SK-N-SH (cell line): ENCODE measurements at regions not wholly inside any gene's neighbourhood (a gene's known extent, or its start where the extent isn't known, plus 50 kb on each side); places are given as distances from the start of the nearest gene placed in this dataset.

Source experiments
- CTCF ChIP-seq: fragments of 200-600 bp; sonication (generic); IDR thresholded peaks from 2 replicates; pipeline ENCODE4 v1.6.1; 2017; ENCODE audit warnings: antibody characterized with exemption, mild to moderate bottlenecking, moderate library complexity
- FOSL2 ChIP-seq: IDR thresholded peaks from 2 replicates; pipeline ENCODE4 v1.4.0; 2012; ENCODE audit warnings: low read depth, mild to moderate bottlenecking, moderate library complexity, borderline replicate concordance
- IRF3 ChIP-seq: fragments of 150-350 bp; IDR thresholded peaks from 2 replicates; pipeline ENCODE4 v1.6.1; 2016; ENCODE audit warnings: mild to moderate bottlenecking, low read depth, low read length
- MXI1 ChIP-seq: IDR thresholded peaks from 2 replicates; pipeline ENCODE4 v1.6.1; 2012; ENCODE audit warnings: mild to moderate bottlenecking, low read depth, low read length, improper control_type of control experiment

GRCh38 chr3:148044151-148044550 lies 635.0 kb downstream of the ZIC1 start:
- no peak for TF ChIP-seq CTCF
- no peak for TF ChIP-seq FOSL2
- no peak for TF ChIP-seq IRF3
- TF ChIP-seq MXI1: no peak
